ENCODE measurements at regions not wholly inside any gene's neighbourhood (a gene's known extent, or its start where the extent isn't known, plus 50 kb on each side); places are given as distances from the start of the nearest gene placed in this dataset.

GRCh38 chr2:240376739-240377138 is 58.7 kb upstream of the GPC1 start:
- no peak for TF ChIP-seq CTCF (conservative IDR thresholded peaks at IDR 0.05; ENCODE audit: low read depth, low read length)
- TF ChIP-seq EZH2 (IDR thresholded peaks at IDR 0.05; ENCODE audit: low read length, unreplicated experiment): no peak
- no peak for TF ChIP-seq EZH2phosphoT487 (IDR thresholded peaks at IDR 0.05; ENCODE audit: borderline replicate concordance, low read length)
